Hepatocyte (in vitro differentiated cells): ENCODE measurements at regions not wholly inside any gene's neighbourhood (a gene's known extent, or its start where the extent isn't known, plus 50 kb on each side); places are given as distances from the start of the nearest gene placed in this dataset.
A peak's percentile ranks its signal among the peaks of the same experiment; 100 is the strongest.

Source experiments
- DNase-seq: peaks from one replicate; pipeline ENCODE4 v3.0.0-alpha.2; 2016; ENCODE audit warnings: low spot score
- H2AFZ ChIP-seq: fragments of 200-600 bp; sonication (generic); 2 replicates; pipeline ENCODE4 v1.6.0; 2016; ENCODE audit warnings: antibody characterized with exemption, mild to moderate bottlenecking
- H3K27ac ChIP-seq: fragments of 200-600 bp; sonication (generic); 2 replicates; pipeline ENCODE4 v1.5.1; 2016; ENCODE audit warnings: mild to moderate bottlenecking
- H3K27me3 ChIP-seq: fragments of 200-600 bp; sonication (generic); 2 replicates; pipeline ENCODE4 v1.6.1; 2016
- H3K36me3 ChIP-seq: fragments of 200-600 bp; sonication (generic); replicated peaks from 2 replicates; pipeline ENCODE4 v1.5.1; 2016; ENCODE audit warnings: low read depth; ENCODE audit not compliant: insufficient read depth
- H3K4me1 ChIP-seq: fragments of 200-600 bp; sonication (generic); 2 replicates; pipeline ENCODE4 v1.5.1; 2016; ENCODE audit warnings: mild to moderate bottlenecking, moderate library complexity; ENCODE audit not compliant: insufficient read depth
- H3K4me2 ChIP-seq: fragments of 200-600 bp; sonication (generic); 2 replicates; pipeline ENCODE4 v1.6.0; 2016
- H3K4me3 ChIP-seq: fragments of 200-600 bp; sonication (generic); 2 replicates; pipeline ENCODE4 v1.5.1; 2016; ENCODE audit warnings: mild to moderate bottlenecking
- H3K79me2 ChIP-seq: fragments of 200-600 bp; sonication (generic); 2 replicates; pipeline ENCODE4 v1.6.0; 2017; ENCODE audit warnings: mild to moderate bottlenecking
- H3K9me2 ChIP-seq: fragments of 200-600 bp; sonication (generic); replicated peaks from 2 replicates; pipeline ENCODE4 v1.6.0; 2017; ENCODE audit warnings: mild to moderate bottlenecking; ENCODE audit not compliant: insufficient read depth
- H3K9me3 ChIP-seq: fragments of 200-600 bp; sonication (generic); 2 replicates; pipeline ENCODE4 v1.5.1; 2016; ENCODE audit warnings: low read depth, mild to moderate bottlenecking
- H4K20me1 ChIP-seq: fragments of 200-600 bp; sonication (generic); 2 replicates; pipeline ENCODE4 v1.6.0; 2016; ENCODE audit warnings: mild to moderate bottlenecking; ENCODE audit not compliant: insufficient read depth, poor library complexity, severe bottlenecking
- EZH2 ChIP-seq: fragments of 200-600 bp; sonication (generic); IDR thresholded peaks from 2 replicates; pipeline ENCODE4 v1.6.1; 2016; ENCODE audit warnings: antibody characterized with exemption, mild to moderate bottlenecking, borderline replicate concordance
- EZH2phosphoT487 ChIP-seq: fragments of 200-600 bp; sonication (generic); IDR thresholded peaks from one replicate; pipeline ENCODE4 v1.6.1; 2018; ENCODE audit warnings: antibody characterized with exemption, mild to moderate bottlenecking, low read depth, moderate library complexity; ENCODE audit not compliant: unreplicated experiment, severe bottlenecking
- WGBS: methylation state at CpG from one replicate; pipeline ENCODE4 v1.1.6; 2016; ENCODE audit warnings: low lambda C conversion rate; ENCODE audit errors: missing lambda C conversion rate; 5-methylcytosine and 5-hydroxymethylcytosine counted together
- TF ChIP-seq, protein P1 (sequence below): fragments of 200-600 bp; sonication (generic); IDR thresholded peaks from 2 replicates; pipeline ENCODE4 v1.5.1; 2016; ENCODE audit warnings: antibody characterized with exemption, mild to moderate bottlenecking; ENCODE audit not compliant: poor library complexity

GRCh38 chr20:50372770-50373088 is 137.5 kb upstream of the PTPN1 start:
- Histone ChIP-seq H3K9me3 (no peaks in the 10 kb centered on the region), H3K4me3 (no peak overlapping the region), H3K36me3 (no peaks in the 10 kb centered on the region), H3K4me1 (peaks cover 21% of the 10 kb centered on the region), H3K9me2 (no peaks in the 10 kb centered on the region), H2AFZ (no peak overlapping the region), H3K4me2 (no peak overlapping the region), H3K27ac (peak overlapping the region; percentile 25), H4K20me1 (no peaks in the 10 kb centered on the region), H3K79me2 (no peaks in the 10 kb centered on the region), H3K27me3 (no peaks in the 10 kb centered on the region)
- 70% methylated on average over 3 of the region's 3 CpGs for WGBS
- DNase-seq, result peak; percentile 45
- TF ChIP-seq EZH2, result no peak
- TF ChIP-seq EZH2phosphoT487, result no peak
- TF ChIP-seq, protein P1, sequence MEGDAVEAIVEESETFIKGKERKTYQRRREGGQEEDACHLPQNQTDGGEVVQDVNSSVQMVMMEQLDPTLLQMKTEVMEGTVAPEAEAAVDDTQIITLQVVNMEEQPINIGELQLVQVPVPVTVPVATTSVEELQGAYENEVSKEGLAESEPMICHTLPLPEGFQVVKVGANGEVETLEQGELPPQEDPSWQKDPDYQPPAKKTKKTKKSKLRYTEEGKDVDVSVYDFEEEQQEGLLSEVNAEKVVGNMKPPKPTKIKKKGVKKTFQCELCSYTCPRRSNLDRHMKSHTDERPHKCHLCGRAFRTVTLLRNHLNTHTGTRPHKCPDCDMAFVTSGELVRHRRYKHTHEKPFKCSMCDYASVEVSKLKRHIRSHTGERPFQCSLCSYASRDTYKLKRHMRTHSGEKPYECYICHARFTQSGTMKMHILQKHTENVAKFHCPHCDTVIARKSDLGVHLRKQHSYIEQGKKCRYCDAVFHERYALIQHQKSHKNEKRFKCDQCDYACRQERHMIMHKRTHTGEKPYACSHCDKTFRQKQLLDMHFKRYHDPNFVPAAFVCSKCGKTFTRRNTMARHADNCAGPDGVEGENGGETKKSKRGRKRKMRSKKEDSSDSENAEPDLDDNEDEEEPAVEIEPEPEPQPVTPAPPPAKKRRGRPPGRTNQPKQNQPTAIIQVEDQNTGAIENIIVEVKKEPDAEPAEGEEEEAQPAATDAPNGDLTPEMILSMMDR, result no peak

- TF ChIP-seq EZH2phosphoT487 (no peak), EZH2 (no peak)
- TF ChIP-seq, protein P1, result no peak
- 85% methylated on average over 7 of the region's 7 CpGs for WGBS
- Histone ChIP-seq H3K79me2 (no peaks in the 10 kb centered on the region), H3K27me3 (no peaks in the 10 kb centered on the region), H4K20me1 (no peaks in the 10 kb centered on the region), H2AFZ (no peak overlapping the region), H3K4me1 (peaks cover 15% of the 10 kb centered on the region), H3K27ac (no peak overlapping the region), H3K36me3 (no peaks in the 10 kb centered on the region), H3K9me3 (no peaks in the 10 kb centered on the region), H3K4me3 (no peak overlapping the region), H3K9me2 (no peaks in the 10 kb centered on the region), H3K4me2 (no peak overlapping the region)
- no peak for DNase-seq
These were observed 136.4 kb upstream of the PTPN1 start for GRCh38 chr20:50373674-50374286.

DNA sequence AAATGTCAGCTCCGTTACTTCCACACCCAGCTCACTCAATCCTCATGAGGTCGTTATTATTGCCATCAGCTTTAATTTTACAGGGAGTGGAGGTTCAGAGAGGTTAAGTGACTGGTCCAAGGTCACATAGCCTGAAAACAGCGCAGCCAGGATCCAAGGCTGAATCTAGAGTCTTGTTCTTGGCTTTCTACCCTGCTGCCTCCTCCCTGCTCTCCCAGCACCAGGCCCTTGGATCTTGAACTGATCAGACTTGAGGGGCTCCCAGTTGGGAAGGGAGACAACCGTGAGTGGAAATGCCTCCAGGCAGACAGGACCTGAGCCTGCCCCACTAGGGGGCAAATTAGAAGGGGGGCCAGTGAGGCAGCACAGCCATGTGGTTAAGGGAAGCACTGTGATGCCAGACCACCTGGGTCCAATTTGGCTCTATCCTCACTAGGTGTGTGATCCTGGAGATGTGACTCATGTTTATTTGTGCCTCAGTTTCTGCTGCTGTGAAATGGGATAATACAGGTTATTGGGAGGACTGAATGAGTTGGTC is 135.6 kb upstream of the PTPN1 start:
- H3K4me1 ChIP-seq, result peaks cover 10% of the 10 kb centered on the region
- no peaks in the 10 kb centered on the region for H4K20me1 ChIP-seq
- H2AFZ ChIP-seq, result no peak overlapping the region
- 86% methylated on average over 4 of the region's 4 CpGs for whole genome bisulfite sequencing
- no peak for DNase-seq
- H3K9me3 ChIP-seq, result no peaks in the 10 kb centered on the region
- H3K9me2 ChIP-seq, result no peaks in the 10 kb centered on the region
- no peak overlapping the region for H3K4me3 ChIP-seq
- H3K27ac ChIP-seq, result no peak overlapping the region
- H3K79me2 ChIP-seq, result no peaks in the 10 kb centered on the region
- H3K27me3 ChIP-seq, result no peaks in the 10 kb centered on the region
- H3K4me2 ChIP-seq, result no peak overlapping the region
- no peaks in the 10 kb centered on the region for H3K36me3 ChIP-seq
- no peak for TF ChIP-seq EZH2
- no peak for TF ChIP-seq EZH2phosphoT487
- TF ChIP-seq, protein P1, result no peak
